Stomach smooth muscle (tissue), 2 donors: ENCODE measurements at regions not wholly inside any gene's neighbourhood (a gene's known extent, or its start where the extent isn't known, plus 50 kb on each side); places are given as distances from the start of the nearest gene placed in this dataset.

Experiments
- H3K27ac ChIP-seq: one replicate; pipeline ENCODE4 v1.7.0; 2013; ENCODE audit warnings: mild to moderate bottlenecking, low read length, inconsistent platforms
- H3K27me3 ChIP-seq, 2 donors: one replicate each; pipeline ENCODE4 v1.7.0; 2013; ENCODE audit warnings: low read length in 2 of 2; ENCODE audit not compliant: insufficient read depth in 2 of 2, control insufficient read depth in 1 of 2
- H3K36me3 ChIP-seq, 2 donors: one replicate each; pipeline ENCODE4 v1.7.0; 2013; ENCODE audit warnings: low read length in 2 of 2; ENCODE audit not compliant: control insufficient read depth in 2 of 2, insufficient read depth in 2 of 2
- H3K4me1 ChIP-seq: one replicate; pipeline ENCODE4 v1.7.0; 2013; ENCODE audit warnings: low read length; ENCODE audit not compliant: control insufficient read depth, insufficient read depth
- H3K4me3 ChIP-seq, 2 donors: one replicate each; pipeline ENCODE4 v1.7.0; 2013; ENCODE audit warnings: low read length in 2 of 2
- H3K9ac ChIP-seq, 2 donors: one replicate each; pipeline ENCODE4 v1.7.0; 2013; ENCODE audit warnings: low read length in 2 of 2, mild to moderate bottlenecking in 1 of 2
- H3K9me3 ChIP-seq, 2 donors: one replicate each; pipeline ENCODE4 v1.7.0; 2013; ENCODE audit warnings: low read length in 2 of 2; ENCODE audit not compliant: control insufficient read depth in 2 of 2
- donor health status: healthy.
- donor health status: Pancreatic carcinoma.

DNA sequence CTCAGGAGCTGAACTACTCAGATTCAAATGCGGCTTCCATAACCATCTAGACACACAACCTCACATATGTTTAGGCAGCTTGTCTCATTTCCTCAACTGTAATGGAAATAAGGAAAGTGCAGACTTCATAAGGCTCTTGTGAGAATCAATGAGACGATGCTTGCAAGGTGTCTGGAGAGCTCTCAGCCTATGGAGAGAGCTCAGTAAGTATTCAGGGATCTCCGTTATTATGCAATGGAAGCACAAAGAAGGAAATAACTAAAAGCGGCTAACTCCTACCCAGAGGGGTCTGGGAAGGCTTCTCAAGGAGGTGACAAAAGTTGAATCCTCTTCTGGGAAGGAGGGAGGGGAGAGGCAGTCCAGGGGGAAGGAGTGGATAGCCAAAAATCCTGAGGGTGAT, 50.1 kb upstream of the LIPC start:
- Histone ChIP-seq H3K4me3 (no peak overlapping the region), H3K9me3 (no peaks in the 10 kb centered on the region), H3K27ac (no peak overlapping the region), H3K27me3 (no peaks in the 10 kb centered on the region), H3K4me1 (no peaks in the 10 kb centered on the region), H3K9ac (no peak overlapping the region), H3K36me3 (no peaks in the 10 kb centered on the region)
